GM19397 (cell line): ENCODE measurements at regions not wholly inside any gene's neighbourhood (a gene's known extent, or its start where the extent isn't known, plus 50 kb on each side); places are given as distances from the start of the nearest gene placed in this dataset.

ENCODE experiments used
- ATAC-seq: cut with Tn5 transposase; IDR thresholded peaks from one replicate; pipeline ENCODE4 v1.9.1; 2021; ENCODE audit warnings: mild to moderate bottlenecking, moderate library complexity; ENCODE audit not compliant: unreplicated experiment

- ATAC-seq = no peak
Measured at GRCh38 chr4:117324851-117325491, 239.6 kb upstream of the TRAM1L1 start.

- no peak for ATAC-seq
Measured at GRCh38 chr4:117326091-117326490, 240.7 kb upstream of the TRAM1L1 start.

- no peak for ATAC-seq
Measured at GRCh38 chr4:117327491-117327890, 242.1 kb upstream of the TRAM1L1 start.

GRCh38 chr4:117328333-117328732, 243.0 kb upstream of the TRAM1L1 start:
- ATAC-seq = no peak

- ATAC-seq = no peak
Measured at GRCh38 chr4:117331817-117332216, 246.4 kb upstream of the TRAM1L1 start.

GRCh38 chr4:117334451-117335188, 249.2 kb upstream of the TRAM1L1 start:
- no peak for ATAC-seq

- ATAC-seq = no peak
Measured at GRCh38 chr4:117357437-117357836, 272.1 kb upstream of the TRAM1L1 start.

GRCh38 chr4:117357866-117358265, 272.5 kb upstream of the TRAM1L1 start:
- ATAC-seq = no peak

GRCh38 chr4:117370944-117371668, 285.7 kb upstream of the TRAM1L1 start:
- no peak for ATAC-seq

GRCh38 chr4:117375101-117375500, 289.7 kb upstream of the TRAM1L1 start:
- no peak for ATAC-seq

GRCh38 chr4:117376692-117377091, 291.3 kb upstream of the TRAM1L1 start:
- no peak for ATAC-seq

GRCh38 chr4:117378942-117379341, 293.6 kb upstream of the TRAM1L1 start:
- no peak for ATAC-seq

- no peak for ATAC-seq
Measured at GRCh38 chr4:117383468-117383867, 298.1 kb upstream of the TRAM1L1 start.

GRCh38 chr4:117385526-117385925, 300.1 kb upstream of the TRAM1L1 start:
- ATAC-seq = no peak

GRCh38 chr4:117387072-117387471, 301.7 kb upstream of the TRAM1L1 start:
- ATAC-seq = no peak

- no peak for ATAC-seq
Measured at GRCh38 chr4:117400039-117400835, 314.9 kb upstream of the TRAM1L1 start.

GRCh38 chr4:117412661-117413060, 327.3 kb upstream of the TRAM1L1 start:
- no peak for ATAC-seq

GRCh38 chr4:117417856-117418255, 332.5 kb upstream of the TRAM1L1 start:
- ATAC-seq = no peak

GRCh38 chr4:117420948-117421347, 335.6 kb upstream of the TRAM1L1 start:
- ATAC-seq = no peak

GRCh38 chr4:117421706-117422105, 336.3 kb upstream of the TRAM1L1 start:
- no peak for ATAC-seq

GRCh38 chr4:117422297-117422696, 336.9 kb upstream of the TRAM1L1 start:
- no peak for ATAC-seq
